ENCODE measurements at regions not wholly inside any gene's neighbourhood (a gene's known extent, or its start where the extent isn't known, plus 50 kb on each side); places are given as distances from the start of the nearest gene placed in this dataset.

GRCh38 chr12:25625146-25625545, 72.1 kb upstream of the LMNTD1 start:
- TF ChIP-seq POLR2A (IDR thresholded peaks at IDR 0.05) (no peak), CTCF (IDR thresholded peaks at IDR 0.05) (no peak)
